ENCODE measurements at regions not wholly inside any gene's neighbourhood (a gene's known extent, or its start where the extent isn't known, plus 50 kb on each side); places are given as distances from the start of the nearest gene placed in this dataset.
"Not testable (repeated sequence)": the region's sequence is repeated elsewhere in the genome, so short reads cannot be mapped to it uniquely, and the experiment has no call there.

DNA sequence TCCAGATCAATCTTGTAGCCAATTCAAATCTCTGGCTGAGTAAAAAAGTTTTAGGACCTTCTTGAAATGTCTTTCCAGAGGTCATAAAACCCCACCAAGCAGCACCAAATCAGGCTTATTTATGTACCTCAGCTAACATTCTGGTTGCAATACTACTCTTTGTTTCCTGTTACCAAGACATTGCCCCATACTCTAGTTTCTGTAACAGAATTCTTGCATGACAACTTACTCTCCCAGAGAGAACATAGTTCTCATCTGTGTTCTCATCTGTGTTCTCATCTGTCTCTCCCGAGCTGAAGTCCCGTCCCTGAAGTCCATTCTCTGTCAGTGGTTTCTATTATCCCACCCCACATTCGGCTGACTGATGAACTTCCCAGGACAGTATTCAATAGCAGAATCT, 1285.1 kb downstream of the XPNPEP1 start:
- DNase-seq, result no peak

DNA sequence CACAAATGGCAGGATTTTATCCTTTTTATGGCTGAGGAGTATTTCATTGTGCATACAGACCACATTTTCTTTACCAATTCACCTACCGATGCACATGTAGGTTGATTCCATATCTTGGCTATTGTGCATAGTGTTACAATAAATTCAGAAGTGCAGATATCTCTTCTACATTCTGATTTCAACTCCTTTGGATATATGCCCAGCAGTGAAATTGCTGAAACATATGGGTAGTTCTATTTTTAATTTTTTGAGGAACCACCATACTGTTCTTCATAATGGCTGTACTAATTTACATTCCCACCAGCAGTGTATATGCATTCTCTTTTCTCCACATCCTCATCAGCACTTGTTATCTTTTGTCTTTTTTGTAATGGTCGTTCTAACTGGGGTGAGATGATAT, 1290.3 kb downstream of the XPNPEP1 start:
- peak; percentile 10 for DNase-seq

DNA sequence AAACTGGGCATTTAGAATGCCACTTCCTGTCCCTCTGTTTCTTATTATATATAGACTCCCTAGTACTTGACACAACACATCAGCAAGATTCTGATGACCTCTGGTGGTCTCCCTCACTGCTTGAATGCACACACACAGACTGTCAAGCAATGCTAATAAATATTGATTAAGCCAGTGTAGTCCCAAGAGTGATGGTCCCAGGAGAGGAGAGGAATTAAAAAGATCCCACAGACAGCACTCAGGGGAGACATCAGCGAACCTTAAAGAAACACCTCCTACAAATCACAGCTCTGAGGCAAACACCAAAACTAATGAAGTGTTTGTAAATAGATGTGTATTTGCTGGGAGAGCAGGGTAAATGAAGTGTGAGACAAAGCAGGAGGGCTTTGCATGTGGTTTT, 1291.2 kb downstream of the XPNPEP1 start:
- DNase-seq, result no peak

DNA sequence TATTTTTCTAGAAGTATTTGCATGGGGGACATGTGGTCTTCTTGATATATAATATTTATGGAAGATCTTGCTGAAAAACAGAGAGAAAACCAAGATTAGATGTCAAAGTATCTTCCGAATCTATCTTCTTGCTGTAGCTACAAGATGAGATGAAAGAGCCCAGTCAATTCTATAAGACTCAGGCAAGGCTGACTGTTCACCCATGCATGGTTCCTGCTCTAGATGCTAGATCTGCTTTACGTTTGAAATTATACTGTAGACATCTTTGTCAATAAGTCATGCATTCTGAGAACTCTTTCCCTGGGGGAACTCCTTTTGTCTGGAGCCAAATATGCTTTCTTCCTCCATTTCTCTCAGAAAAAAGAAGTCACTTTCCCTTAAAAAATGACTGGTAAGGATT, 1292.0 kb downstream of the XPNPEP1 start:
- no peak for DNase-seq

DNA sequence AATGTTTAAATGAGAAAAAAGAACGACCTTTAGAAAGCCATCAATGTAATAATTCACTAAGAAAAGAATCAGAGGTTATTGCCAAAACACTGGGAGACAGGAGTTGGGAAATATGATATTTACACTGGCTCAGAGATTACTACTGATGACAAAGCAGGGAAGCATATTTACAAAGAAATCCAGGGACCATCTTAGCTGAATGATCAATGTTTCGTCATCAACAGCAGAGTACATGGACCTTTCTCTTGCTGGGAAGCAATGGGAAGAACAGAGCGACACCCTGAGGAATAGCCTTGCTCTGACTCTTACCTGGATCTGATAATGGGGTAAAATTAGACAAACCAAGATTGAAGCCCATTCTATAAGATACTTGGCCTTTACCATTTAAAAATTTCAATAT, 1293.5 kb downstream of the XPNPEP1 start:
- peak; percentile 37 for DNase-seq

DNA sequence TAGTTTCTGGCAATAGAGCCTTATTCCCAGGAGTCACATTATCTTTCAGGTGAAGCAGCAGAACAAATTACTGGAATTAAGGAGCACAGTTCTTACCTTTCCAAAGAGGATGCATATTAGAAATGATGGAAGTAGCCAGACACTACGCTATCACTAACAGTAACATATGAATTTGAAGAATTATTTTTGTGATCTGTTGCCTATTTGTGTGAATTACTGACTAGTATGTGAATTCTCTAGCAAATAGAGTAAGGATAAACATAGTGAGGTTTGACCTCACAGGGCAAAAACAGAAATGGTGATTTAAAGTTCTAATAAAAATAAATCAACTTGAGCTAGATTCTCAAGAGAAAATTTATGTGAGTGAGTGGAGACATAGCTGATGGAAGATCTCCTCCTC, 1299.3 kb downstream of the XPNPEP1 start:
- DNase-seq, result no peak

DNA sequence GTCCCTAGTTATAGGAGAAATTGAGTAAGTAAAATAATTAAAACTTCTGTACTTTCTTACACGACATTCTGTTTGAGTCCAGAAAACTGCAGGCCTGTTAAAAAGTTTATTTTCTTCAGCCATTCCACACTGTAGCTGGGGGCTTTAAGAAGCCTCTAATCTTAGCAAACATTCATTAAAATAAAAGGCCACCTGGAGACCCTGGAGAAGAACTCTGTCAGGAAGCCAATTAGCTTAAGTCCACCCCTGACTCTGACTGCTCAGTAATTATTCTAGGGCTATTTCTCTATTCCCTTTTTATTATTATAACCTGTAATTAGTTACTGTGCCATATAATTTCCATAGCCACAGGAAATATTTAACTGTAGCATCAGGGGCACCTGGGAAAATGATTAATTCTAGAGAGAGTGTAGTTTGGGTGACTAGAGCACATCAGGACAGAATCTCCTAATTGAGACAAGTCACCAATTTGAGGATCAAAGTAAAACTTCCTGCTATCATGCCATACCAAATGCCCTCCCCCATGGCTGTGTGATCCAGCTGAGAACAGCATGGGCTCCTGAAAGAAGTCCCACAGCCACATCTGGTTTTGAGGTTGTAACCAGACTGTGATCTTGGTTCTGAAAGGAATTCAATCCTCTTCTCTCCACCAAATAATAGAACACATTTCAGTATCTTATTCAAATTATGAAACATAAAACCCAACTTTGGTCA, 1302.3 kb downstream of the XPNPEP1 start:
- no peak for DNase-seq

DNA sequence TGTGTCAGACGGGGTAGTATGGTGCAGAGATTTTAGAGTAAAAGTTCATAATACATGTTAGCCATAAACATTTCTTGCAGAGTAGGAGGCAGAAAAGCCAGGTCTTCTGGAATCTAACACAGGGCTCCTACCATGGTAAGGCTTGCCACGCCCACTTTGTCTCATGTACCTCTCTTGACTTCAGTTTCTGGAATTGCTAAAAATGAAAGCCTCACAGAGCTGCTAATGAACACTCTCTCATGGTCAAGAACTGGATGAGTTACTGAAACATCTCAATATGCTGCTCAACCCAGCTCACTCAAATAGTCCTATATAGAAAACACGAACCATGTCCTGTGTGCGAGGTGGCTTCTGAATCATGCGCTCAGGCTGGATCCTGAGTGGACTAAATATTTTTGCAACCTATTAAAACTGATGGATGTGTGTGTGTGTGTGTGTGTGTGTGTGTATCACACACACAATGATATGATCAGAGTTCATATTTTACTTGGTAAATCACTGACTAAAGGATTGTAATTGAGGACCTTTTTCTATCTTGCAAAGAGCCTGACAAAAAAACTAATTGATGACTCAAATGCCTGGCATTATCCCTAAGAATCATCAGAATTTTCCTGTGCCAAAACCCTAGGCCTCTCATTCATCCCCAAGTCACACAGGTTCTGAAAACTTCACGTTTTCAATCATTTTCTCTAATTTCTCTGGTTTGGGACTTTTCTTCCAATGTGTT, 1306.6 kb downstream of the XPNPEP1 start:
- peak; percentile 20 for DNase-seq

DNA sequence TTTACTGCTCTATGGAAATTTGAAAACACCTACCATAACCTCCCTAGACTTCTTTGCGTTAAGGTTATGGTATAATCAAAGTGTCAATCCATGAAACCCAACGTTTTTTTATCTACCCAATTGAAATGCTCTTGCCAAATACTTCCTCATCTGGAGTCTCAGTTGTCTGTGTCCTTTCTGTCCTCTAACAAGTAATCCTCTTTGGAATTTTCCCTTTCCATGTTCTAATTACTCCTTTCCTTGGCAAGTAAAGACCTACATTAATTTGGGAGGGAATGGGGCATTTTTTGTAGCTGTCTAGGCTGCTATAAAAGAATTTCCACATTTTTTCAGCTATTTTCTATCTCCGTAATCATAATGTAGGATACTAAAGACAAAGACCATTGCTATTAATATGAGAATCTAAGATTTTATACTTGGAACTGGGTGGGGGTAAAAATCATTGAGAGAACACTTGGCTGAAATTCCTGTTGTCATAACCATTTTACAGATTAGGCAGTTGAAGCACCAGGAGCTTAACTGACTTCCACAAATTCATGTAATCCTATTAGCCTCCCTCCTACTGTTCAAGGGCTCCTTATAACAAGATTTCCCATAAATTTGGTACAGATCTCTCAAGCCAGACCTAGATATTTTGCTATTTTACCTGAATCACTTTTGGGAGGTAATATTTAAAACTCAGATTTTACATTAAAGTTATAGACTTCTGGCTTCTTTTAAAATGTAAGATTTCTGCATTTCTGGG, 1307.6 kb downstream of the XPNPEP1 start:
- no peak for DNase-seq

DNA sequence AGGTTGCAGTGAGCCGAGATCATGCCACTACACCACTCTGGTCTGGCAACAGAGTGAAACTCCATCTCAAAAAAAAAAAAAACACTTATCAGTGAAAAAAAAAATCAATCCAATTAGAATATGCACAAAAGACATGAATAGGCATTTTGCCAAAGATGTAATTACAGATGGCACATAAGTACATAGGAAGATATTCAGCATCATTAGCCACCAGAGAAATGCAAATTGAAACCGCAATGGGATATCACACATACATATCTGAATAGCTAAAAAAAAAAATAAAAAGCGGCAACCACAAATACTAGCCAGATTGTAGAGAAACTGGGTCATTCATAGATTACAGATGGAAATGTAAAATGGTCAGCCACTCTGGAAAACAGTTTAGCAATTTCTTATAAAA, 1310.8 kb downstream of the XPNPEP1 start:
- DNase-seq, result no peak

DNA sequence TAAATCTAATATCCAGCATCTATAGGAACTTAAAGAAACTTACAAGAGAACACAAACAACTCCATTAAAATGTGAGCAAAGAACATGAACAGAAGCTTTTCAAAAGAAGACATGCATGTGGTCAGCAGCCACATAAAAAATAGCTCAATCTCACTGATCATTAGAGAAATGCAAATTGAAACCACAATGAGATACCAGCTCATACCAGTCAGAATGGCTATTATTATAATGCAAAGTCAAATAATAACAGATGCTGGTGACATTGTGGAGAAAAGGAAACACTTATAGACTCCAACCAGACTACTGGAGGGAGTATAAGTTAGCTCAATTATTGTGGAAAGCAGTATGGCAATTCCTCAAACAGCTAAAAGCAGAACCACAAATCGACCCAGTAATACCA, 1314.5 kb downstream of the XPNPEP1 start:
- no peak for DNase-seq

DNA sequence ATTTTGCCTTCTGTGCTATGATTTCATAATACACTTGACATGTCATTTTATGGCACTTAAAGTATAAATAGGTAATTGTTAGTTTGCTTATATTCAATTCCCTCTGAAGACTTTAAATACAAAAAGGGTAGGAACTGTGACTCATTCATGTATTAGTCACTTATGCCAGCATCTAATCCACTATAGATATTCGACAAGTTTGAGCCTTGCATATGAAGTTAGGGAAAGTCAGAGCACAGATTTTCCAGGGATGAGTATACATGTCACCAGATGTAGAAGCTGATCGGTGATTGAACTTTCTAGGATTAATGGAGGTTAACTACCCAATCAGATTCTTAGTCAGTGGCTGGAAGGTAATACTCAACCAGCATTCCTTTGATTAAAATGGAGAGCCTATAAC, 1321.5 kb downstream of the XPNPEP1 start:
- DNase-seq, result peak; percentile 48

DNA sequence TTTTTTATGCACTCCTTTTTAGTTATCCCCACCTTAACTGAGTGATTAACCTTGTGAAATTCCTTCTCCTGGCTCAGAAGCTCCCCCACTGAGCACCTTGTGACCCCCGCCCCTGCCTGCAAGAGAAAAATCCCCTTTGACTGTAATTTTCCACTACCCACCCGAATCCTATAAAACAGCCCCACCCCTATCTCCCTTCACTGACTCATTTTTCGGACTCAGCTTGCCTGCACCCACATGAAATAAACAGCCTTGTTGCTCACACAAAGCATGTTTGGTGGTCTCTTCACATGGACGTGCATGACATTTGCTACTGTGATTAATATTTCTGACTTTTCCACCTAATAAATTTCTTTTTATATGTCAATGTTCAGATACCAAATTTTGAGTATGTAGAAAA, 1322.8 kb downstream of the XPNPEP1 start:
- DNase-seq, result not testable (repeated sequence)

DNA sequence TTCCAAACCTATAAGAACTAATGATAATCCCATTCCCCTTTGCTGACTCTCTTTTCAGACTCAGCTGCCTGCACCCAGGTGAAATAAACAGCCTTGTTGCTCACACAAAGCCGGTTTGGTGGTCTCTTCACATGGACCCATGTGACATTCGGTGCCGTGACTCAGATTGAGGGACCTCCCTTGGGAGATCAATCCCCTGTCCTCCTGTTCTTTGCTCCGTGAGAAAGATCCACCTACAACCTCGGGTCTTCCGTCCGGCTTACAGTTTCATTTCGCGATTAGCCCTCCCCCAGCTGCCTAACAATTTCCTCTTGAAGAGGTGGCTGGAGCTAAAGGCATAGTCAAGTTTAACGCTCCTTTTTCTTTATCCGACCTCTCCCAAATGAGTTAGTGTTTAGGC, 1324.0 kb downstream of the XPNPEP1 start:
- DNase-seq, result not testable (repeated sequence)

DNA sequence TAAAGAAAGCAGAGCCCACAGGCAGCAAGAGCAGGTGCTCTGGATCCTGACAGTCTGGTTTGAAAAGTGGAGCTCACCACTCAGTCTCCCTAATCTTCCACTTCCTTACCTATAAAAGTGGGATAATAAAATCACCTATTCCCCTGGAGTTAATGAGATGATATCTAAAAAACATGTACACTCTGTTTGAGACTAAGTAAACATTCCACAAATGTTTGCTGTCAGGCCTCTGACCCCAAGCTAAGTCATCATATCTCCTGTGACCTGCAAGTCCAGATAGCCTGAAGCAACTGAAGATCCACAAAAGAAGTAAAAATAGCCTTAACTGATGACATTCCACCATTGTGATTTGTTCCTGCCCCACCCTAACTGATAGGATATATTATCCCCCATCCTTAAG, 1324.5 kb downstream of the XPNPEP1 start:
- peak; percentile 13 for DNase-seq

DNA sequence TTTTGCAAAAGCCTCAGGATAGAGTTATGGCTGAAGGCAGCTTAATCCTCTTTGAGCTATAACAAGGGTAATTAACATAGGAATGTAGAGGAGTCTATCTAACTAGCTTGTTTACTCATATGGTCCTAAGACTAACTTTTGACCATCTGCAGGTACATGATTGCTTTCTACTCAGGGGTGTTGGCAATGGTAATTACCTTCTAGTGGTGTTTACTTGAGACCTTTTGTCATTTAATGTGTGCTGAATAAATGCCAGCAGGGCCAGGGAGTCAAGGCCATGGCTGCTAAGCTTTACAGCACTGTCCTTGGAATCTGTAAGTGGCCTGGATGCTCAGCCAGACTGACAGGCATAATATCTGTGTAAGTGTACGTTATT, 1325.0 kb downstream of the XPNPEP1 start:
- DNase-seq, result no peak

DNA sequence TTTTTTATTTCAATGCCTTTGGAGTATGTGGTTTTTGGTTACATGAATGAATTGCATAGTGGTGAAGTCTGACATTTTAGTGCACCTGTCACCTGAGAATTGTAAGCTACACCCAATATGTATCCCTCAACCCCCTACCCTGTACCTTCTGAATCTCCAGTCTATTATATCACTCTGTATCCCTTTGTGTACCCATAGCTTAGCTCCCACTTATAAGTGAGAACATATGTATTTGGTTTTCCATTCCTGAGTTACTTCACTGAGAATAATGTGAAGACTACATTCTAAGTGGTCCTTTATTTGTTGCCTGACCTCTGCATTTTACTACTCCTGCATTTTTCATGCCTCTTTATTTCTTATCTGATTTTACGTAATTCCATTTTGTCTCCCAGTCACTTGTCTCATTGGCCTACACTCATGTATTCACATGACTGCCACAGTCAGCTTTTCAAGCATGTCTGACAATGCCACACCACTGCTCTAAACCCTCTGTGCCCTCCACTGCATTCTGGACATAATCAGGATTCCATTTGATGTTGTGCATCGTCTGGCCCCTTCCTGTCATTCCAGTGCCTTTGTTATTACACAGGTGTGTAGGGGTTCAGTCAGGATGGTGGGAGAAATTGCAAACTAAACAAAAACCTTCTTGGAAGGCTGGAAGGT, 1325.5 kb downstream of the XPNPEP1 start:
- no peak for DNase-seq

DNA sequence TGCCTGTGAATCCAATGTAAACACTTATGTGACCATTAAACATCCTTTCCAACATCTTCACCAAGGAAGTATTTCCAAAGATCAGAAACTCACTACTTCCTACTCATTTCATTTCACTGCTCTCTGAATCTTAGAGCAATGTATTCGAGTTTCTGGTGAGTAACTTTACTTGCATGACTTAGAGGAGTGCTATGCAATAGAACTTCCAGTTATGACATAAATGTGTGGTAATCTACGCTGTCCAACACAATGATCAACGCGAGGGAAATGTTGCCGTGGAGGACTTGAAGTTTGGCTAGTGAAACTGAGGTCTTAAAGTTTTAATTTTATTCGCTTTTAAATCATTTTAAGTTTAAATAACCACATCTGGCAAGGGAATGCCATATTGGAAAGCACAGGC, 1326.3 kb downstream of the XPNPEP1 start:
- peak; percentile 54 for DNase-seq

DNA sequence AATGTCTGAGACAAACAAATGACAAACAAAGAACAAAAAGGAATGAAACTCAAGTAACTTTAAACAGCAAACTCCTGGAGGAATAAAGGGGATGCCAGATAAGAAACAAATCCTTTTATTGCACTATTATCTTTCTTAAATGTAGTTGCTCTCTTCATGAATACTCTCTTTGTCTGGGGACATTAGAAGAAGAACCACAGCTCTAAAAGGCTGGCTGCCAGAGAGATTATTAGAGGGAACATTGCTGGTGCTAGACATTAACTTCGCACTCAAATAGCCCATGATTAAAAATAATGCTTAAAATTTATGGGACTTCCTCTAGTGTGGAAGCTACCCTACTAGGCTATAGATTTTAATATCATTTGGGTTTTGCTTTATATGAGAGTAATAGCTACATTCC, 1330.4 kb downstream of the XPNPEP1 start:
- no peak for DNase-seq

DNA sequence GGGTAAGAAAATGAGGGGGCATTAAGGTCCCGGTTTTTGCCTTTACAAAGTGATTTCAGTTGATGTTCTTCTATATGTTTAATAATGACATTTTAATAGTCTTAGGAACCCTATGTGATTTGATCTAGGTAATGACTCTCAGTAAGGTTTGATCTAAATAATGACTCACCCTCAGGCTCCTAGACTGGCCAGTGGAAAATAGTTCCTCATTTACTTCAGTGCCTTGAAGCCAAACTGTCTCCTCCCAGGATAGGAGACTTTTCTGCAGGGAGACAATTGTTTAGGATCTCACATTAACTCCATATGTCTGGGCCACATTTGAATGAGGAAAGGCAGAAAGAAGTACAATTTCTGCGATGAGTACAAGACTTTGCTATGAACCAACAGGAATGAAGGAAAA, 1331.9 kb downstream of the XPNPEP1 start:
- DNase-seq, result peak; percentile 34

DNA sequence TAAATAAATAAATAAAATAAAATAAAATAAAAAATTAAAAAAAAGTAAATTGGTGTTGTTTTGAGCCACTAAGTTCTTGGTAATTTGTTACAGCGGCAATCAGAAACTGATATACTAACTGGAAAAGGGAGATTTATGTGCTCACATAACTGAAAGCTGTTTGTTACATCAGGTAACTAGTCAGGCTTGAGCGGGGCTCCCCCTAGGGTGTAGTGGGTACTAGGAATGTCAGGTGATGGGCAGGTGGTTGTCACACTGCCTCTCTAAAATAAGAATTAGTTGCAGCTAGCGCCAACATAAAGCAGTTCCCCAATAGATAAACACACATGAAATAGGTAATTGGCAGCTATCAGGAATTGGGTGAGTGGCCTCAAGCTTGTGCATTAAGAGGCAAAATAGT, 1336.9 kb downstream of the XPNPEP1 start:
- no peak for DNase-seq

DNA sequence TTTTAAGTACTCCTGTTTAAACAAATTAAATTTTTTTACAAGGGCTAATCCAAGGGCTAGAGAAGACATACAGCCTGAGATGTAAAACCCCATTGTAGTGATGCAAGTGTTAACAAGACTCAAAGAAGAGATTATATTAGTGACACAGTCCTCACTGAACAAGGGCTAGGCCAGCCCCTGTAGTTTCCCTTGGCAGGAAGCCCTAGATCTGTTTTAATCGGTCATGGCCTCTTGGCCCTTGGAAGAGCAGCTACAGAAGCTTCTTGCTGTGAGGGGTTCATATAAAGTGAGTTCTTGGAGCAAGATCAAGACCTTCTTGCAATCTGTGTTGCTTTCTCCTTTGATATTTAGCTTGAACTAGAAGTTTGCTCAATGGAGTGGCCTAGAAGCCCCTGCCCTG, 1339.4 kb downstream of the XPNPEP1 start:
- DNase-seq, result no peak

DNA sequence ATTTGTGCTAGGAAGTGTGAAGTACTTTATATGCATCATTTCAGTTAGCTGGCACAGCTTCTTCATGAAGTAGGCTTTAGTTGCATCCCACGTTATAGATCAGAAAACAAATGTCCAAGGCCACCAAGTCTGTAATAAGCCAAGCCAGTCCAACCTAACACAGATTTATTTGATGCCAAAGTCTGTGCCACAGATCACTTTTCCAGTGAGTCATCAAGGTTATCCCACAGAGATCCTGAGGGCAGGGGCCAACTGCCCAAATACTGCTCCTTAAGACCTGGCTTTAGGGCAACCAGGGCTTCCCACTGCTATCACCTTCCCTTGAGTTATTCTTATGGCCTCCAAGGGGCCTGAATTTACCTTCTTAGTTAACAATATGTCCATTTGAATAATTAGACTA, 1340.4 kb downstream of the XPNPEP1 start:
- DNase-seq, result no peak

DNA sequence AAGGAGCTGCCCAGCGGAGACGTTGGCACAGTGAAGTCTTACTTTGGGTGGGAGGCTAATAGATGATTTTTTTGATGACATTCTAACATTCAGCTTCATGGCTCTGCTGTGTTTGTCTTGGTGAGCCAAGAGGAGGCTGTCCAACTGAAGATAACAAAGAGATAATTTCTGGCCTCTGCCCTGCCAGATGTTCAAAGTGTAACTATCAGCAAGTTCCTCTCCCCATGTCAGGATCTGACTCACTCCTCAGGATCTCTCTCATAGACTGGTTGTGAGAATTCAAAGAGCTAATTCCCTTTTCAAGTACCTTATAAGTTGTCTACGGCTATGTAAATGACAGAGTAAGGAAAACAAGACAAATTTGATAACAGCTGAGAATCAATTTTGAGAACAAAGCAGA, 1340.9 kb downstream of the XPNPEP1 start:
- peak; percentile 58 for DNase-seq
